ENCODE measurements at regions not wholly inside any gene's neighbourhood (a gene's known extent, or its start where the extent isn't known, plus 50 kb on each side); places are given as distances from the start of the nearest gene placed in this dataset.

GRCh38 chr12:91913124-91913523 is 232.5 kb downstream of the BTG1 start:
- H3K27ac ChIP-seq (ENCODE audit: low read length): no peak overlapping the region
- ChIA-PET CTCF (no interaction called here), POLR2A (ENCODE audit: unreplicated experiment) (no interaction called here)
- H3K9me2 ChIP-seq (replicated peaks; ENCODE audit: low read length): no peaks in the 10 kb centered on the region
- DNase-seq: no peak
- no peaks in the 10 kb centered on the region for H3K4me1 ChIP-seq (ENCODE audit: insufficient read depth, low read length)
- no peaks in the 10 kb centered on the region for H4K20me1 ChIP-seq (ENCODE audit: low read length)
- BruUV-seq (replicated peaks): no TSS peak
- no peaks in the 10 kb centered on the region for H3K79me2 ChIP-seq (ENCODE audit: low read length)
- H3K4me3 ChIP-seq (ENCODE audit: low read length): no peak overlapping the region
- H3K9ac ChIP-seq (ENCODE audit: low read length): no peak overlapping the region
- intact Hi-C loops (cut with micrococcal nuclease): no loop called here
- H3K4me2 ChIP-seq (ENCODE audit: low read length): no peak overlapping the region
- TF ChIP-seq CTCF (conservative IDR thresholded peaks at IDR 0.05; ENCODE audit: low read depth, low read length): no peak
- TF ChIP-seq EZH2 (IDR thresholded peaks at IDR 0.05; ENCODE audit: low read length, unreplicated experiment): no peak
- no peak for TF ChIP-seq EZH2phosphoT487 (IDR thresholded peaks at IDR 0.05; ENCODE audit: borderline replicate concordance, low read length)
- H3K27me3 ChIP-seq (ENCODE audit: low read length): no peaks in the 10 kb centered on the region
- H3K36me3 ChIP-seq (ENCODE audit: low read depth, low read length): no peaks in the 10 kb centered on the region
- no peaks in the 10 kb centered on the region for H3K9me3 ChIP-seq (ENCODE audit: low read length)
- H3F3A ChIP-seq (ENCODE audit: low read length, unreplicated experiment): no peaks in the 10 kb centered on the region
- H2AFZ ChIP-seq (ENCODE audit: low read length): no peak overlapping the region
- no peak for ATAC-seq

- Histone ChIP-seq H4K20me1 (ENCODE audit: low read length) (no peaks in the 10 kb centered on the region), H2AFZ (ENCODE audit: low read length) (no peak overlapping the region), H3K27ac (ENCODE audit: low read length) (no peak overlapping the region), H3K79me2 (ENCODE audit: low read length) (no peaks in the 10 kb centered on the region), H3F3A (ENCODE audit: low read length, unreplicated experiment) (no peaks in the 10 kb centered on the region), H3K4me1 (ENCODE audit: insufficient read depth, low read length) (no peaks in the 10 kb centered on the region), H3K4me3 (ENCODE audit: low read length) (no peak overlapping the region), H3K9me3 (ENCODE audit: low read length) (no peaks in the 10 kb centered on the region), H3K9ac (ENCODE audit: low read length) (no peak overlapping the region), H3K9me2 (replicated peaks; ENCODE audit: low read length) (no peaks in the 10 kb centered on the region), H3K27me3 (ENCODE audit: low read length) (no peaks in the 10 kb centered on the region), H3K4me2 (ENCODE audit: low read length) (no peak overlapping the region), H3K36me3 (ENCODE audit: low read depth, low read length) (no peaks in the 10 kb centered on the region)
- no peak for ATAC-seq
- POLR2A ChIA-PET (ENCODE audit: unreplicated experiment): interaction anchor here (0.5 kb wide), 1 partner anchor 964 kb away, joined by 16 read pairs; no protein-coding TSS in a partner anchor
- DNase-seq: no peak
- intact Hi-C loops (cut with micrococcal nuclease): no loop called here
- TF ChIP-seq EZH2phosphoT487 (IDR thresholded peaks at IDR 0.05; ENCODE audit: borderline replicate concordance, low read length) (no peak), CTCF (conservative IDR thresholded peaks at IDR 0.05; ENCODE audit: low read depth, low read length) (no peak), EZH2 (IDR thresholded peaks at IDR 0.05; ENCODE audit: low read length, unreplicated experiment) (no peak)
- CTCF ChIA-PET: no interaction called here
- BruUV-seq (replicated peaks): no TSS peak
These were observed 233.5 kb downstream of the BTG1 start for GRCh38 chr12:91912178-91912577.

- Histone ChIP-seq H3K9me2 (replicated peaks; ENCODE audit: low read length) (no peaks in the 10 kb centered on the region), H3F3A (ENCODE audit: low read length, unreplicated experiment) (no peaks in the 10 kb centered on the region), H2AFZ (ENCODE audit: low read length) (no peak overlapping the region), H3K27ac (ENCODE audit: low read length) (no peak overlapping the region), H3K4me1 (ENCODE audit: insufficient read depth, low read length) (no peaks in the 10 kb centered on the region), H3K4me2 (ENCODE audit: low read length) (no peak overlapping the region), H3K9ac (ENCODE audit: low read length) (no peak overlapping the region), H4K20me1 (ENCODE audit: low read length) (no peaks in the 10 kb centered on the region), H3K36me3 (ENCODE audit: low read depth, low read length) (no peaks in the 10 kb centered on the region), H3K27me3 (ENCODE audit: low read length) (no peaks in the 10 kb centered on the region), H3K79me2 (ENCODE audit: low read length) (no peaks in the 10 kb centered on the region), H3K9me3 (ENCODE audit: low read length) (no peaks in the 10 kb centered on the region), H3K4me3 (ENCODE audit: low read length) (no peak overlapping the region)
- no peak for ATAC-seq
- intact Hi-C loops (cut with micrococcal nuclease): no loop called here
- ChIA-PET CTCF (no interaction called here), POLR2A (ENCODE audit: unreplicated experiment) (no interaction called here)
- TF ChIP-seq EZH2phosphoT487 (IDR thresholded peaks at IDR 0.05; ENCODE audit: borderline replicate concordance, low read length) (no peak), CTCF (conservative IDR thresholded peaks at IDR 0.05; ENCODE audit: low read depth, low read length) (no peak), EZH2 (IDR thresholded peaks at IDR 0.05; ENCODE audit: low read length, unreplicated experiment) (no peak)
- no TSS peak for BruUV-seq (replicated peaks)
- DNase-seq: no peak
These were observed 234.7 kb downstream of the BTG1 start for GRCh38 chr12:91910871-91911388.

All from PC-3 (cell line).